Neural cell (in vitro differentiated cells): ENCODE measurements at regions not wholly inside any gene's neighbourhood (a gene's known extent, or its start where the extent isn't known, plus 50 kb on each side); places are given as distances from the start of the nearest gene placed in this dataset.

Source experiments
- H2AFZ ChIP-seq: fragments of 200-600, 300-800 bp; sonication (generic), shearing (Covaris generic); 2 replicates; pipeline ENCODE4 v1.6.0; 2014; ENCODE audit warnings: low read depth, mild to moderate bottlenecking, antibody characterized with exemption, low read length, moderate library complexity
- H3F3A ChIP-seq: fragments of 200-600 bp; shearing (Covaris generic); 2 replicates; pipeline ENCODE4 v1.6.1; 2016; ENCODE audit warnings: mild to moderate bottlenecking, moderate library complexity, mixed read lengths, antibody characterized with exemption, low read length; ENCODE audit not compliant: insufficient read depth, poor library complexity, severe bottlenecking
- H3K27ac ChIP-seq: fragments of 200-600, 300-800 bp; sonication (generic), shearing (Covaris generic); 2 replicates; pipeline ENCODE4 v1.5.1; 2014; ENCODE audit warnings: mild to moderate bottlenecking, low read length, moderate library complexity
- H3K27me3 ChIP-seq: fragments of 300-800, 200-600 bp; sonication (generic), shearing (Covaris generic); 2 replicates; pipeline ENCODE4 v1.6.0; 2014; ENCODE audit warnings: mild to moderate bottlenecking, low read depth, low read length, moderate library complexity; ENCODE audit not compliant: insufficient read depth
- H3K36me3 ChIP-seq: fragments of 300-800, 200-600 bp; sonication (generic), shearing (Covaris generic); 2 replicates; pipeline ENCODE4 v1.5.1; 2014; ENCODE audit warnings: mild to moderate bottlenecking, antibody characterized with exemption, low read length, moderate library complexity; ENCODE audit not compliant: insufficient read depth
- H3K4me2 ChIP-seq: fragments of 300-800, 200-600 bp; sonication (generic), shearing (Covaris generic); 2 replicates; pipeline ENCODE4 v1.6.0; 2014; ENCODE audit warnings: mild to moderate bottlenecking, low read length
- H3K4me3 ChIP-seq: fragments of 300-800, 200-600 bp; sonication (generic), shearing (Covaris generic); 2 replicates; pipeline ENCODE4 v1.5.1; 2014; ENCODE audit warnings: mild to moderate bottlenecking, low read length, moderate library complexity
- H3K79me2 ChIP-seq: fragments of 200-600 bp; shearing (Covaris generic); replicated peaks from 2 replicates; pipeline ENCODE4 v1.6.0; 2014; ENCODE audit warnings: mild to moderate bottlenecking, low read length, moderate library complexity; ENCODE audit not compliant: insufficient read depth
- H3K9ac ChIP-seq: fragments of 300-800, 200-600 bp; sonication (generic), shearing (Covaris generic); 2 replicates; pipeline ENCODE4 v1.6.1; 2016; ENCODE audit warnings: mild to moderate bottlenecking, low read length, mixed read lengths
- H3K9me2 ChIP-seq: fragments of 200-600 bp; shearing (Covaris generic); 2 replicates; pipeline ENCODE4 v1.6.1; 2016; ENCODE audit warnings: mild to moderate bottlenecking, low read length, mixed read lengths; ENCODE audit not compliant: insufficient read depth
- H3K9me3 ChIP-seq: fragments of 200-600, 300-800 bp; sonication (generic), shearing (Covaris generic); 2 replicates; pipeline ENCODE4 v1.6.1; 2016; ENCODE audit warnings: mild to moderate bottlenecking, mixed run types, low read length, moderate library complexity, mixed read lengths
- H4K20me1 ChIP-seq: fragments of 200-600 bp; shearing (Covaris generic); 2 replicates; pipeline ENCODE4 v1.6.1; 2016; ENCODE audit warnings: mild to moderate bottlenecking, mixed run types; ENCODE audit not compliant: insufficient read depth
- EP300 ChIP-seq: fragments of 450-650 bp; conservative IDR thresholded peaks from 2 replicates; pipeline ENCODE4 v1.6.1; 2014; ENCODE audit warnings: antibody characterized with exemption, mild to moderate bottlenecking, moderate library complexity; ENCODE audit not compliant: poor library complexity, severe bottlenecking
- EZH2 ChIP-seq: fragments of 200-600, 300-800 bp; shearing (Covaris generic), sonication (generic); IDR thresholded peaks from 2 replicates; pipeline ENCODE4 v1.6.1; 2014; ENCODE audit warnings: antibody characterized with exemption, low read length, borderline replicate concordance, mild to moderate bottlenecking; ENCODE audit not compliant: insufficient read depth, poor library complexity, severe bottlenecking
- MXI1 ChIP-seq: fragments of 450-650 bp; conservative IDR thresholded peaks from 2 replicates; pipeline ENCODE4 v1.6.1; 2014; ENCODE audit warnings: antibody characterized with exemption, mild to moderate bottlenecking; ENCODE audit not compliant: poor library complexity, severe bottlenecking
- POLR2AphosphoS5 ChIP-seq: IDR thresholded peaks from 2 replicates; pipeline ENCODE4 v1.6.1; 2012
- RAD21 ChIP-seq: fragments of 450-650 bp; conservative IDR thresholded peaks from 2 replicates; pipeline ENCODE4 v1.6.1; 2014; ENCODE audit warnings: antibody characterized with exemption, mild to moderate bottlenecking, moderate library complexity
- SMC3 ChIP-seq: fragments of 450-650 bp; conservative IDR thresholded peaks from 2 replicates; pipeline ENCODE4 v1.6.1; 2014; ENCODE audit warnings: antibody characterized with exemption, mild to moderate bottlenecking, moderate library complexity; ENCODE audit not compliant: poor library complexity
- TAF1 ChIP-seq: IDR thresholded peaks from 2 replicates; pipeline ENCODE4 v1.6.1; 2012; ENCODE audit warnings: low read depth
- TF ChIP-seq, protein P1 (sequence below): IDR thresholded peaks from 2 replicates; pipeline ENCODE4 v1.6.1; 2012; ENCODE audit warnings: borderline replicate concordance

DNA sequence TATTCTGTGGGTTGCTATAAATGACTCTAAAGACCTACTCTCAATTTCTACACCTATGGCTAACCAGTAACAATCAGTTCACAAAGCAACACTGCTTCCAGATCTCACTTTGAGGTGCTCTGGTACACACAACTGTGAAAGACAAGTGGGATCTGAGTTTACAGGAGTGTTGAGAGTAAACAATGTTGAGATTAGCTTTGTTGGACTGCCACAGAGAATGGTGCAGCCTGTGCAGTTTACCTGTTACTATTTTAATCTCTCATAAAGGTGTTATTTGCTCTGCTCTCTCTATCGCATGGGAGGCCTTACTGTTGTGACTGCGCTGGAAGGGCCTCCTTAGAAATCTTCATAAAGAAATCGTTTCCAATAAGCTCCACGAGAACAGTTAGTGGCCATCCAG is 112.0 kb downstream of the SOX2 start:
- TF ChIP-seq, protein P1, sequence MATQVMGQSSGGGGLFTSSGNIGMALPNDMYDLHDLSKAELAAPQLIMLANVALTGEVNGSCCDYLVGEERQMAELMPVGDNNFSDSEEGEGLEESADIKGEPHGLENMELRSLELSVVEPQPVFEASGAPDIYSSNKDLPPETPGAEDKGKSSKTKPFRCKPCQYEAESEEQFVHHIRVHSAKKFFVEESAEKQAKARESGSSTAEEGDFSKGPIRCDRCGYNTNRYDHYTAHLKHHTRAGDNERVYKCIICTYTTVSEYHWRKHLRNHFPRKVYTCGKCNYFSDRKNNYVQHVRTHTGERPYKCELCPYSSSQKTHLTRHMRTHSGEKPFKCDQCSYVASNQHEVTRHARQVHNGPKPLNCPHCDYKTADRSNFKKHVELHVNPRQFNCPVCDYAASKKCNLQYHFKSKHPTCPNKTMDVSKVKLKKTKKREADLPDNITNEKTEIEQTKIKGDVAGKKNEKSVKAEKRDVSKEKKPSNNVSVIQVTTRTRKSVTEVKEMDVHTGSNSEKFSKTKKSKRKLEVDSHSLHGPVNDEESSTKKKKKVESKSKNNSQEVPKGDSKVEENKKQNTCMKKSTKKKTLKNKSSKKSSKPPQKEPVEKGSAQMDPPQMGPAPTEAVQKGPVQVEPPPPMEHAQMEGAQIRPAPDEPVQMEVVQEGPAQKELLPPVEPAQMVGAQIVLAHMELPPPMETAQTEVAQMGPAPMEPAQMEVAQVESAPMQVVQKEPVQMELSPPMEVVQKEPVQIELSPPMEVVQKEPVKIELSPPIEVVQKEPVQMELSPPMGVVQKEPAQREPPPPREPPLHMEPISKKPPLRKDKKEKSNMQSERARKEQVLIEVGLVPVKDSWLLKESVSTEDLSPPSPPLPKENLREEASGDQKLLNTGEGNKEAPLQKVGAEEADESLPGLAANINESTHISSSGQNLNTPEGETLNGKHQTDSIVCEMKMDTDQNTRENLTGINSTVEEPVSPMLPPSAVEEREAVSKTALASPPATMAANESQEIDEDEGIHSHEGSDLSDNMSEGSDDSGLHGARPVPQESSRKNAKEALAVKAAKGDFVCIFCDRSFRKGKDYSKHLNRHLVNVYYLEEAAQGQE: no peak
- TF ChIP-seq POLR2AphosphoS5 (no peak), EZH2 (no peak), MXI1 (no peak), EP300 (no peak), RAD21 (no peak), TAF1 (no peak)
- Histone ChIP-seq H3K27ac (no peak overlapping the region), H3K9me2 (no peaks in the 10 kb centered on the region), H4K20me1 (no peaks in the 10 kb centered on the region), H3K4me3 (no peak overlapping the region), H3K36me3 (no peaks in the 10 kb centered on the region), H3F3A (no peaks in the 10 kb centered on the region), H3K27me3 (no peaks in the 10 kb centered on the region), H3K4me2 (no peak overlapping the region), H3K9ac (no peak overlapping the region), H3K79me2 (no peaks in the 10 kb centered on the region), H3K9me3 (no peaks in the 10 kb centered on the region), H2AFZ (no peak overlapping the region)

DNA sequence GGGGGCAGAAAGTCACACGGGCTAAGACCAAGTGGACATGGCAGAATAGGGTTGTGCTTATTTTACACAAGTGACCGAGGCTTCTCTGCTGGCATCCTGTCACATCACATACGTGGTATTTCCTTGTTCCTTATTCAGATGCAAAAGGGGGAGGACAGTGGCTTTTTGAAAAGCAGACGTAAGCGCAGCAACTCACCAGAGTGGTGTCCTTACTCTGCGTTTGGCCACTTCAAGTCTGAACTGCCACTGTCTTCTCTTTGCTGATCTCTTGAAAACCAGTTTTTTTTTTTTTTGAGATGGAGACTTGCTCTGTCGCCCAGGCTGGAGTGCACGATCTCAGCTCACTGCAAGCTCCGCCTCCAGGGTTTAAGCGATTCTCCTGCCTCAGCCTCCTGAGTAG is 113.2 kb downstream of the SOX2 start:
- no peak overlapping the region for H3K4me2 ChIP-seq
- H3F3A ChIP-seq: no peaks in the 10 kb centered on the region
- H3K9me2 ChIP-seq: no peaks in the 10 kb centered on the region
- H3K27ac ChIP-seq: no peak overlapping the region
- no peaks in the 10 kb centered on the region for H3K36me3 ChIP-seq
- TF ChIP-seq, protein P1: no peak
- no peak for TF ChIP-seq SMC3
- no peak for TF ChIP-seq RAD21
- no peaks in the 10 kb centered on the region for H3K27me3 ChIP-seq
- H4K20me1 ChIP-seq: no peaks in the 10 kb centered on the region
- no peak overlapping the region for H3K9ac ChIP-seq
- no peaks in the 10 kb centered on the region for H3K79me2 ChIP-seq
- H2AFZ ChIP-seq: no peak overlapping the region
- H3K9me3 ChIP-seq: no peaks in the 10 kb centered on the region
- H3K4me3 ChIP-seq: no peak overlapping the region
